Globus pallidus (tissue), 1 donor: ENCODE measurements at regions not wholly inside any gene's neighbourhood (a gene's known extent, or its start where the extent isn't known, plus 50 kb on each side); places are given as distances from the start of the nearest gene placed in this dataset.

Experiments used
- DNase-seq: peaks from one replicate; pipeline ENCODE4 v3.0.0-alpha.2; 2015; ENCODE audit warnings: low spot score

- no peak for DNase-seq
Observed at GRCh38 chr4:111595456-111595855, 549.8 kb upstream of the FAM241A start.

- no peak for DNase-seq
Observed at GRCh38 chr4:111596491-111596890, 548.8 kb upstream of the FAM241A start.

GRCh38 chr4:111601671-111602070 lies 543.6 kb upstream of the FAM241A start:
- DNase-seq = no peak

GRCh38 chr4:111602848-111603247 lies 542.4 kb upstream of the FAM241A start:
- DNase-seq = no peak

GRCh38 chr4:111605111-111605510 lies 540.1 kb upstream of the FAM241A start:
- DNase-seq = no peak

GRCh38 chr4:111610681-111611080 lies 534.6 kb upstream of the FAM241A start:
- no peak for DNase-seq

GRCh38 chr4:111618908-111619307 lies 526.3 kb upstream of the FAM241A start:
- DNase-seq = no peak

GRCh38 chr4:111628437-111628836 lies 516.8 kb upstream of the FAM241A start:
- DNase-seq = no peak

GRCh38 chr4:111630705-111631104 lies 514.5 kb upstream of the FAM241A start:
- DNase-seq = peak; percentile 12

GRCh38 chr4:111631215-111631999 lies 513.8 kb upstream of the FAM241A start:
- DNase-seq = no peak

- DNase-seq = no peak
Observed at GRCh38 chr4:111632641-111633151, 512.6 kb upstream of the FAM241A start.

GRCh38 chr4:111633663-111634266 lies 511.5 kb upstream of the FAM241A start:
- no peak for DNase-seq

GRCh38 chr4:111635646-111636045 lies 509.6 kb upstream of the FAM241A start:
- no peak for DNase-seq

- no peak for DNase-seq
Observed at GRCh38 chr4:111636961-111637585, 508.2 kb upstream of the FAM241A start.

GRCh38 chr4:111639120-111639690 lies 506.0 kb upstream of the FAM241A start:
- DNase-seq = no peak

- no peak for DNase-seq
Observed at GRCh38 chr4:111639876-111640275, 505.4 kb upstream of the FAM241A start.

- peak; percentile 83 for DNase-seq
Observed at GRCh38 chr4:111641813-111642579, 503.3 kb upstream of the FAM241A start.

GRCh38 chr4:111648056-111648455 lies 497.2 kb upstream of the FAM241A start:
- no peak for DNase-seq

- no peak for DNase-seq
Observed at GRCh38 chr4:111649308-111649707, 495.9 kb upstream of the FAM241A start.

- DNase-seq = no peak
Observed at GRCh38 chr4:111650146-111650545, 495.1 kb upstream of the FAM241A start.

GRCh38 chr4:111650674-111651086 lies 494.6 kb upstream of the FAM241A start:
- no peak for DNase-seq

- no peak for DNase-seq
Observed at GRCh38 chr4:111652236-111652635, 493.0 kb upstream of the FAM241A start.
